ENCODE measurements at regions not wholly inside any gene's neighbourhood (a gene's known extent, or its start where the extent isn't known, plus 50 kb on each side); places are given as distances from the start of the nearest gene placed in this dataset.

- TF ChIP-seq CTCF (IDR thresholded peaks at IDR 0.05) (no peak), POLR2A (IDR thresholded peaks at IDR 0.05) (no peak)
These were observed 239.0 kb downstream of the SQOR start for GRCh38 chr15:45873781-45874180.

Data from uterus (tissue), 2 donors.